K562 (cell line): ENCODE measurements at regions not wholly inside any gene's neighbourhood (a gene's known extent, or its start where the extent isn't known, plus 50 kb on each side); places are given as distances from the start of the nearest gene placed in this dataset.

Experiments
- BACH1 ChIP-seq: fragments of 200-800 bp; sonication (Bioruptor generic); IDR thresholded peaks from 2 replicates; pipeline ENCODE4 v1.6.1; 2016; ENCODE audit warnings: missing genetic modification characterization, missing compliant biosample characterization
- CHD7 ChIP-seq: fragments of 200-600 bp; sonication (generic); IDR thresholded peaks from one replicate; pipeline ENCODE4 v1.6.1; 2012; ENCODE audit warnings: mild to moderate bottlenecking, low read depth, low read length, inconsistent platforms
- MNT ChIP-seq, 2 experiments: fragments of 450-650 bp; conservative IDR thresholded peaks; 2 replicates each; pipeline ENCODE4 v1.6.1; 2017; ENCODE audit warnings: mild to moderate bottlenecking in 2 of 2, moderate library complexity in 2 of 2
- ZNF282 ChIP-seq: sonication (generic); formaldehyde crosslinking; IDR thresholded peaks from 2 replicates; pipeline ENCODE4 v1.8.1; 2023; ENCODE audit warnings: missing genetic modification reagents
- ZNF398 ChIP-seq: fragments of 250-450 bp; sonication (Bioruptor Pico); IDR thresholded peaks from 2 replicates; pipeline ENCODE4 v1.8.0; 2021; ENCODE audit warnings: moderate library complexity, mild to moderate bottlenecking, inconsistent platforms

GRCh38 chr4:153060196-153060595, 124.1 kb downstream of the FHDC1 start (continued):
- TF ChIP-seq ZNF398 = no peak
- TF ChIP-seq CHD7 = no peak
- TF ChIP-seq MNT (conservative IDR thresholded peaks at IDR 0.05) = no peak
- no peak for TF ChIP-seq BACH1
- TF ChIP-seq ZNF282 (CRISPR knock-in tag) = no peak
